Activated B cell treated with CpG ODN at 0.5 μM for 24 hours (primary cell): ENCODE measurements at regions not wholly inside any gene's neighbourhood (a gene's known extent, or its start where the extent isn't known, plus 50 kb on each side); places are given as distances from the start of the nearest gene placed in this dataset.
"Not testable (repeated sequence)": the region's sequence is repeated elsewhere in the genome, so short reads cannot be mapped to it uniquely, and the experiment has no call there.

ENCODE experiments used
- ATAC-seq: fragments of 200-7000 bp; cut with Tn5 transposase; one replicate; pipeline ENCODE4 v1.10.0; 2021; ENCODE audit warnings: low read depth, mild to moderate bottlenecking, moderate library complexity
- CTCF ChIA-PET: fragments of 350-600 bp; sonication (Branson Sonifier 250); formaldehyde crosslinking; loops from one replicate; lab custom pipeline; 2021; ENCODE audit warnings: antibody characterized with exemption; lab: Charles Lee
- POLR2A ChIA-PET: fragments of 350-600 bp; sonication (Branson Sonifier 250); formaldehyde crosslinking; loops from one replicate; lab custom pipeline; 2021; ENCODE audit warnings: antibody characterized with exemption; lab: Charles Lee
- DNase-seq: peaks from one replicate; pipeline ENCODE4 v3.0.0; 2022
- H3K27ac Mint-ChIP-seq: one replicate; pipeline ENCODE4 v1.8.0; 2020; ENCODE audit warnings: mixed read lengths
- H3K27me3 Mint-ChIP-seq: one replicate; pipeline ENCODE4 v1.8.0; 2021; ENCODE audit warnings: mixed read lengths
- H3K36me3 Mint-ChIP-seq: one replicate; pipeline ENCODE4 v1.8.0; 2021; ENCODE audit warnings: low read depth, mixed read lengths
- H3K4me1 Mint-ChIP-seq: one replicate; pipeline ENCODE4 v1.8.0; 2021; ENCODE audit warnings: mixed read lengths
- H3K4me3 Mint-ChIP-seq: one replicate; pipeline ENCODE4 v1.8.0; 2020; ENCODE audit warnings: mild to moderate bottlenecking, mixed read lengths
- H3K9me3 Mint-ChIP-seq: one replicate; pipeline ENCODE4 v1.8.0; 2020; ENCODE audit warnings: mixed read lengths
- CTCF ChIP-seq: fragments of 200-600 bp; IDR thresholded peaks from one replicate; pipeline ENCODE4 v1.8.0; 2022; ENCODE audit warnings: antibody characterized with exemption, mild to moderate bottlenecking
- intact Hi-C: fragments of 100-400 bp; cut with micrococcal nuclease; formaldehyde crosslinking; loops from one replicate; pipeline ENCODE4 v1.15.1; 2024

GRCh38 chr6:146985966-146986365, 218.3 kb upstream of the STXBP5 start:
- H3K4me3 Mint-ChIP-seq, result no peak overlapping the region
- H3K27me3 Mint-ChIP-seq, result no peaks in the 10 kb centered on the region
- no peaks in the 10 kb centered on the region for H3K36me3 Mint-ChIP-seq
- peaks cover 4% of the 10 kb centered on the region for H3K9me3 Mint-ChIP-seq
- H3K4me1 Mint-ChIP-seq, result no peaks in the 10 kb centered on the region
- ChIA-PET POLR2A (no interaction called here), CTCF (no interaction called here)
- no peak for ATAC-seq
- H3K27ac Mint-ChIP-seq, result no peak overlapping the region
- intact Hi-C loops, result no loop called here
- DNase-seq, result no peak
- TF ChIP-seq CTCF, result no peak

- ATAC-seq, DNase-seq, POLR2A ChIA-PET, H3K9me3 Mint-ChIP-seq, intact Hi-C loops, H3K27me3 Mint-ChIP-seq, H3K27ac Mint-ChIP-seq, CTCF ChIA-PET, H3K4me3 Mint-ChIP-seq, H3K36me3 Mint-ChIP-seq, H3K4me1 Mint-ChIP-seq: not testable (repeated sequence)
These were observed 216.3 kb upstream of the STXBP5 start for GRCh38 chr6:146987938-146988337.

- H3K4me3 Mint-ChIP-seq, result no peak overlapping the region
- peaks cover 4% of the 10 kb centered on the region for H3K9me3 Mint-ChIP-seq
- H3K36me3 Mint-ChIP-seq, result no peaks in the 10 kb centered on the region
- TF ChIP-seq CTCF, result no peak
- intact Hi-C loops, result no loop called here
- no peak for DNase-seq
- ChIA-PET POLR2A (no interaction called here), CTCF (no interaction called here)
- no peak overlapping the region for H3K27ac Mint-ChIP-seq
- no peak for ATAC-seq
- no peaks in the 10 kb centered on the region for H3K27me3 Mint-ChIP-seq
- H3K4me1 Mint-ChIP-seq, result no peaks in the 10 kb centered on the region
These were observed 214.4 kb upstream of the STXBP5 start for GRCh38 chr6:146989860-146990259.

- no peak for DNase-seq
- no peaks in the 10 kb centered on the region for H3K36me3 Mint-ChIP-seq
- no peak overlapping the region for H3K27ac Mint-ChIP-seq
- POLR2A ChIA-PET, result no interaction called here
- CTCF ChIA-PET, result no interaction called here
- no peaks in the 10 kb centered on the region for H3K4me1 Mint-ChIP-seq
- no peak for TF ChIP-seq CTCF
- peaks cover 4% of the 10 kb centered on the region for H3K9me3 Mint-ChIP-seq
- no peaks in the 10 kb centered on the region for H3K27me3 Mint-ChIP-seq
- intact Hi-C loops, result no loop called here
- ATAC-seq, result no peak
- no peak overlapping the region for H3K4me3 Mint-ChIP-seq
These were observed 213.9 kb upstream of the STXBP5 start for GRCh38 chr6:146990284-146990683.

- no peak overlapping the region for H3K4me3 Mint-ChIP-seq
- H3K27me3 Mint-ChIP-seq, result no peaks in the 10 kb centered on the region
- no peak for TF ChIP-seq CTCF
- POLR2A ChIA-PET, result no interaction called here
- H3K9me3 Mint-ChIP-seq, result no peaks in the 10 kb centered on the region
- no peaks in the 10 kb centered on the region for H3K4me1 Mint-ChIP-seq
- ATAC-seq, result no peak
- intact Hi-C loops, result no loop called here
- no peak overlapping the region for H3K27ac Mint-ChIP-seq
- CTCF ChIA-PET, result no interaction called here
- no peaks in the 10 kb centered on the region for H3K36me3 Mint-ChIP-seq
- DNase-seq, result no peak
These were observed 213.1 kb upstream of the STXBP5 start for GRCh38 chr6:146990821-146991798.
